Gastroesophageal sphincter (tissue), 3 donors: ENCODE measurements at regions not wholly inside any gene's neighbourhood (a gene's known extent, or its start where the extent isn't known, plus 50 kb on each side); places are given as distances from the start of the nearest gene placed in this dataset.

Experiments used
- POLR2A ChIP-seq, 2 donors: fragments of 450-650 bp; IDR thresholded peaks; one replicate each; pipeline ENCODE4 v1.6.1; 2017; ENCODE audit warnings: antibody characterized with exemption in 2 of 2, mild to moderate bottlenecking in 2 of 2, moderate library complexity in 1 of 2
- TF ChIP-seq, protein P1 (sequence below), 4 experiments: fragments of 200-600 bp in 2 of 4; fragments of 450-650 bp in 2 of 4; sonication (generic) in 1 of 4; IDR thresholded peaks; one replicate each; pipeline ENCODE4 v1.5.1; 2017 to 2019; ENCODE audit warnings: antibody characterized with exemption in 4 of 4, mild to moderate bottlenecking in 2 of 4, moderate library complexity in 2 of 4

DNA sequence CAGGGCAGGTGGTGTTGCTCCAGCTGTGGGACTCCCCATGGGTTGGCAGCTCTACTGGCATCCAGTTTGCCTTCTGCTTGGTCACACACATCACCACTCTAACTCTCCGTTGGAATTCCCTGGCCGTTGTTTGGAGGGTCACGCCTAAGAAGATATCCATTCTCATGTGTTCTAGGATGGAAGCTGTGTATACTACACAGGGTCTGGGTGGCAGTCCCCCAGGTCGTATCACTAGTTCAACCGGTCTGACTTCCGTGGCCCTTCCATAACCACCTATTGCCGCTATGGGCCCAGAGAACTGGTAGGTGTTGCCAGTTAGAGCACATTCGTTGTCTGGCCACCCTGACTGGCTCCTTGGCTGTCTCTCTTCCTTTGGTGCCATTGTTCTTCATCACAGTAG lies 456.3 kb downstream of the TMEM121 start:
- no peak for TF ChIP-seq POLR2A (IDR thresholded peaks at IDR 0.05)
- TF ChIP-seq, protein P1, sequence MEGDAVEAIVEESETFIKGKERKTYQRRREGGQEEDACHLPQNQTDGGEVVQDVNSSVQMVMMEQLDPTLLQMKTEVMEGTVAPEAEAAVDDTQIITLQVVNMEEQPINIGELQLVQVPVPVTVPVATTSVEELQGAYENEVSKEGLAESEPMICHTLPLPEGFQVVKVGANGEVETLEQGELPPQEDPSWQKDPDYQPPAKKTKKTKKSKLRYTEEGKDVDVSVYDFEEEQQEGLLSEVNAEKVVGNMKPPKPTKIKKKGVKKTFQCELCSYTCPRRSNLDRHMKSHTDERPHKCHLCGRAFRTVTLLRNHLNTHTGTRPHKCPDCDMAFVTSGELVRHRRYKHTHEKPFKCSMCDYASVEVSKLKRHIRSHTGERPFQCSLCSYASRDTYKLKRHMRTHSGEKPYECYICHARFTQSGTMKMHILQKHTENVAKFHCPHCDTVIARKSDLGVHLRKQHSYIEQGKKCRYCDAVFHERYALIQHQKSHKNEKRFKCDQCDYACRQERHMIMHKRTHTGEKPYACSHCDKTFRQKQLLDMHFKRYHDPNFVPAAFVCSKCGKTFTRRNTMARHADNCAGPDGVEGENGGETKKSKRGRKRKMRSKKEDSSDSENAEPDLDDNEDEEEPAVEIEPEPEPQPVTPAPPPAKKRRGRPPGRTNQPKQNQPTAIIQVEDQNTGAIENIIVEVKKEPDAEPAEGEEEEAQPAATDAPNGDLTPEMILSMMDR (IDR thresholded peaks at IDR 0.05) = no peak
